Colonic mucosa (tissue), 4 donors: ENCODE measurements at regions not wholly inside any gene's neighbourhood (a gene's known extent, or its start where the extent isn't known, plus 50 kb on each side); places are given as distances from the start of the nearest gene placed in this dataset.

Source experiments
- DNase-seq: peaks from one replicate; pipeline ENCODE4 v3.0.0-alpha.2; 2020
- H3K27ac ChIP-seq: fragments of 200-600 bp; one replicate; pipeline ENCODE4 v1.8.0; 2021
- H3K27me3 ChIP-seq: fragments of 200-600 bp; one replicate; pipeline ENCODE4 v1.8.0; 2021
- H3K36me3 ChIP-seq: fragments of 200-600 bp; one replicate; pipeline ENCODE4 v1.8.0; 2021
- H3K4me1 ChIP-seq: fragments of 200-600 bp; one replicate; pipeline ENCODE4 v1.8.0; 2021; ENCODE audit warnings: mild to moderate bottlenecking
- H3K4me3 ChIP-seq: fragments of 200-600 bp; one replicate; pipeline ENCODE4 v1.8.0; 2021
- H3K9ac ChIP-seq, 2 donors: one replicate each; pipeline ENCODE4 v1.7.0; 2013; ENCODE audit warnings: control low read depth in 2 of 2, low read depth in 2 of 2, low read length in 2 of 2
- H3K9me3 ChIP-seq: fragments of 200-600 bp; one replicate; pipeline ENCODE4 v1.8.0; 2021
- CTCF ChIP-seq: fragments of 200-600 bp; IDR thresholded peaks from one replicate; pipeline ENCODE4 v1.8.0; 2022; ENCODE audit warnings: antibody characterized with exemption, mild to moderate bottlenecking
- intact Hi-C: fragments of 100-400 bp; cut with DNase I; formaldehyde crosslinking; loops from one replicate; pipeline ENCODE4 v1.14.1; 2022
- donor health status: healthy.
- donor health status: DM: no; HTN: no; CAD: no.
- donor health status: DM: no; HTN: no; CAD: no.

- TF ChIP-seq CTCF: no peak
- Histone ChIP-seq H3K4me3 (no peak overlapping the region), H3K4me1 (no peaks in the 10 kb centered on the region), H3K9me3 (no peaks in the 10 kb centered on the region), H3K27me3 (no peaks in the 10 kb centered on the region), H3K9ac (no peak overlapping the region), H3K36me3 (no peaks in the 10 kb centered on the region), H3K27ac (no peak overlapping the region)
- intact Hi-C loops: no loop called here
- DNase-seq: no peak
Observed at GRCh38 chr7:156497776-156498509, 142.6 kb upstream of the RNF32 start.

- no peak for DNase-seq
- H3K4me1 ChIP-seq: no peaks in the 10 kb centered on the region
- H3K27ac ChIP-seq: no peak overlapping the region
- no peaks in the 10 kb centered on the region for H3K9me3 ChIP-seq
- no peak overlapping the region for H3K9ac ChIP-seq
- no peaks in the 10 kb centered on the region for H3K36me3 ChIP-seq
- no peak overlapping the region for H3K4me3 ChIP-seq
- no peaks in the 10 kb centered on the region for H3K27me3 ChIP-seq
- intact Hi-C loops: no loop called here
- no peak for TF ChIP-seq CTCF
Observed at GRCh38 chr7:156496865-156497264, 143.7 kb upstream of the RNF32 start.

- H3K9ac ChIP-seq: no peak overlapping the region
- H3K36me3 ChIP-seq: no peaks in the 10 kb centered on the region
- H3K4me3 ChIP-seq: no peak overlapping the region
- H3K27me3 ChIP-seq: no peaks in the 10 kb centered on the region
- H3K9me3 ChIP-seq: no peaks in the 10 kb centered on the region
- intact Hi-C loops: no loop called here
- H3K4me1 ChIP-seq: no peaks in the 10 kb centered on the region
- H3K27ac ChIP-seq: no peak overlapping the region
- DNase-seq: no peak
- no peak for TF ChIP-seq CTCF
Observed at GRCh38 chr7:156496363-156496769, 144.2 kb upstream of the RNF32 start.

- Histone ChIP-seq H3K36me3 (no peaks in the 10 kb centered on the region), H3K27ac (no peak overlapping the region), H3K4me3 (no peak overlapping the region), H3K9ac (no peak overlapping the region), H3K9me3 (no peaks in the 10 kb centered on the region), H3K27me3 (no peaks in the 10 kb centered on the region), H3K4me1 (no peaks in the 10 kb centered on the region)
- intact Hi-C loops: no loop called here
- DNase-seq: no peak
- no peak for TF ChIP-seq CTCF
Observed at GRCh38 chr7:156494960-156495359, 145.6 kb upstream of the RNF32 start.

GRCh38 chr7:156493942-156494341, 146.6 kb upstream of the RNF32 start:
- H3K9ac ChIP-seq: no peak overlapping the region
- DNase-seq: peak; percentile 6
- H3K4me3 ChIP-seq: no peak overlapping the region
- no peaks in the 10 kb centered on the region for H3K27me3 ChIP-seq
- no peak overlapping the region for H3K27ac ChIP-seq
- no peaks in the 10 kb centered on the region for H3K4me1 ChIP-seq
- TF ChIP-seq CTCF: no peak
- intact Hi-C loops: no loop called here
- no peaks in the 10 kb centered on the region for H3K9me3 ChIP-seq
- H3K36me3 ChIP-seq: no peaks in the 10 kb centered on the region
